Fibroblast of villous mesenchyme (primary cell): ENCODE measurements at regions not wholly inside any gene's neighbourhood (a gene's known extent, or its start where the extent isn't known, plus 50 kb on each side); places are given as distances from the start of the nearest gene placed in this dataset.

Source experiments
- DNase-seq: peaks from one replicate; pipeline ENCODE4 v3.0.0-alpha.2; 2010; ENCODE audit warnings: low read depth
- H3K4me3 ChIP-seq: 2 replicates; pipeline ENCODE4 v1.5.1; 2011; ENCODE audit warnings: low read depth, mild to moderate bottlenecking, low read length
- CTCF ChIP-seq: IDR thresholded peaks from 2 replicates; pipeline ENCODE4 v1.5.1; 2012; ENCODE audit warnings: low read depth, mild to moderate bottlenecking, low read length; ENCODE audit not compliant: insufficient read depth

GRCh38 chr18:4599312-4599711 lies 144.2 kb upstream of the DLGAP1 start:
- TF ChIP-seq CTCF, result no peak
- no peak for DNase-seq

GRCh38 chr18:4597301-4597700 lies 142.2 kb upstream of the DLGAP1 start:
- no peak overlapping the region for H3K4me3 ChIP-seq
- DNase-seq, result no peak
- no peak for TF ChIP-seq CTCF

More at GRCh38 chr18:4599312-4599711, 144.2 kb upstream of the DLGAP1 start:
- no peak overlapping the region for H3K4me3 ChIP-seq

DNA sequence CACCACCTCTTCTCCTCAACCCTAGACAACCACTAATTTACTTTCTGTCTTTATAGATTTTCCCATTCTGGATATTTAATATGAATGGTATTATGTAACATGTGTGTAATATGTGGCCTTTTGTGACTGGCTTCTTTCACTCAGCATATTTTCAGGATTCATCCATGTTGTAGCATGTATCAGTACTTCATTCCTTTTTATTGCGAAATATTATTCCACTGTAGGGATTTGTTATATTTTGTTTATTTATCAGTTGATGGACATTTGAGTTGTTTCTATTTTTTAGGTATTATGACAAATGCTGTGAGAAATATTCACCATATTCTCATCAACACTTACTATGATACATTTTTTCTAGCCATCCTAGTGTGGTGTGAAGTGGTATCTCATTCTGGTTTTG lies 138.8 kb upstream of the DLGAP1 start:
- H3K4me3 ChIP-seq, result no peak overlapping the region
- no peak for DNase-seq
- no peak for TF ChIP-seq CTCF

GRCh38 chr18:4593459-4593858 lies 138.4 kb upstream of the DLGAP1 start:
- TF ChIP-seq CTCF, result no peak
- DNase-seq, result no peak
- H3K4me3 ChIP-seq, result no peak overlapping the region

GRCh38 chr18:4589056-4589800 lies 134.1 kb upstream of the DLGAP1 start:
- no peak for TF ChIP-seq CTCF
- H3K4me3 ChIP-seq, result no peak overlapping the region
- DNase-seq, result no peak

- TF ChIP-seq CTCF, result no peak
- H3K4me3 ChIP-seq, result no peak overlapping the region
- DNase-seq, result no peak
These were observed 132.1 kb upstream of the DLGAP1 start for GRCh38 chr18:4587204-4587603.

- no peak overlapping the region for H3K4me3 ChIP-seq
- no peak for TF ChIP-seq CTCF
- DNase-seq, result no peak
These were observed 131.6 kb upstream of the DLGAP1 start for GRCh38 chr18:4586731-4587130.
